Fibroblast of lung (primary cell): ENCODE measurements at regions not wholly inside any gene's neighbourhood (a gene's known extent, or its start where the extent isn't known, plus 50 kb on each side); places are given as distances from the start of the nearest gene placed in this dataset.

Experiments used
- DNase-seq, 2 donors: peaks; one replicate each; pipeline versions ENCODE4 v3.0.0 to v3.0.0-alpha.2; 2010; ENCODE audit warnings: low read depth in 2 of 2
- H2AFZ ChIP-seq: 2 replicates; pipeline ENCODE4 v1.5.1; 2012; ENCODE audit warnings: low read length, control low read depth, inconsistent platforms
- H3K27ac ChIP-seq: 2 replicates; pipeline ENCODE4 v1.5.1; 2011; ENCODE audit warnings: low read length, control low read depth; ENCODE audit not compliant: insufficient read depth
- H3K27me3 ChIP-seq: 2 replicates; pipeline ENCODE4 v1.5.1; 2011; ENCODE audit warnings: mild to moderate bottlenecking, low read length; ENCODE audit not compliant: control insufficient read depth, insufficient read depth
- H3K36me3 ChIP-seq: 2 replicates; pipeline ENCODE4 v1.5.1; 2011; ENCODE audit warnings: low read length; ENCODE audit not compliant: control insufficient read depth, insufficient read depth
- H3K4me1 ChIP-seq: 2 replicates; pipeline ENCODE4 v1.5.1; 2011; ENCODE audit warnings: low read length; ENCODE audit not compliant: control insufficient read depth, insufficient read depth; ENCODE audit errors: extremely low read depth
- H3K4me2 ChIP-seq: 2 replicates; pipeline ENCODE4 v1.5.1; 2011; ENCODE audit warnings: low read length, control low read depth; ENCODE audit not compliant: insufficient read depth; ENCODE audit errors: extremely low read depth
- H3K4me3 ChIP-seq, 4 experiments: fragments of 200-600 bp in 1 of 4; sonication (generic) in 1 of 4; replicated peaks in 1 of 4; 2 replicates each; pipeline ENCODE4 v1.5.1; 2011 to 2016; ENCODE audit warnings: low read length in 4 of 4, low read depth in 3 of 4, mild to moderate bottlenecking in 3 of 4, control low read depth in 2 of 4, inconsistent platforms in 1 of 4, mixed read lengths in 1 of 4; ENCODE audit not compliant: insufficient read depth in 1 of 4; ENCODE audit errors: control extremely low read depth in 1 of 4
- H3K79me2 ChIP-seq: 2 replicates; pipeline ENCODE4 v1.5.1; 2012; ENCODE audit warnings: mild to moderate bottlenecking, low read length, inconsistent platforms; ENCODE audit not compliant: control insufficient read depth, insufficient read depth
- H3K9ac ChIP-seq: 2 replicates; pipeline ENCODE4 v1.5.1; 2011; ENCODE audit warnings: mild to moderate bottlenecking, low read length, control low read depth; ENCODE audit not compliant: insufficient read depth
- H3K9me3 ChIP-seq: 2 replicates; pipeline ENCODE4 v1.5.1; 2012; ENCODE audit warnings: low read depth, low read length; ENCODE audit not compliant: control insufficient read depth, insufficient read depth
- H4K20me1 ChIP-seq: 2 replicates; pipeline ENCODE4 v1.5.1; 2011; ENCODE audit warnings: low read length; ENCODE audit not compliant: control insufficient read depth, insufficient read depth; ENCODE audit errors: extremely low read depth
- EZH2 ChIP-seq: IDR thresholded peaks from 2 replicates; pipeline ENCODE4 v1.5.1; 2012; ENCODE audit warnings: low read length, control low read depth, mild to moderate bottlenecking; ENCODE audit errors: missing control alignments
- TF ChIP-seq, protein P1 (sequence below), 2 donors: IDR thresholded peaks in 1 of 2; conservative IDR thresholded peaks in 1 of 2; 1 replicate in 1 of 2; 2 replicates in 1 of 2; pipeline ENCODE4 v1.5.1; 2011 to 2012; ENCODE audit warnings: low read length in 2 of 2, control low read depth in 1 of 2, inconsistent platforms in 1 of 2, low read depth in 1 of 2, mild to moderate bottlenecking in 1 of 2

DNA sequence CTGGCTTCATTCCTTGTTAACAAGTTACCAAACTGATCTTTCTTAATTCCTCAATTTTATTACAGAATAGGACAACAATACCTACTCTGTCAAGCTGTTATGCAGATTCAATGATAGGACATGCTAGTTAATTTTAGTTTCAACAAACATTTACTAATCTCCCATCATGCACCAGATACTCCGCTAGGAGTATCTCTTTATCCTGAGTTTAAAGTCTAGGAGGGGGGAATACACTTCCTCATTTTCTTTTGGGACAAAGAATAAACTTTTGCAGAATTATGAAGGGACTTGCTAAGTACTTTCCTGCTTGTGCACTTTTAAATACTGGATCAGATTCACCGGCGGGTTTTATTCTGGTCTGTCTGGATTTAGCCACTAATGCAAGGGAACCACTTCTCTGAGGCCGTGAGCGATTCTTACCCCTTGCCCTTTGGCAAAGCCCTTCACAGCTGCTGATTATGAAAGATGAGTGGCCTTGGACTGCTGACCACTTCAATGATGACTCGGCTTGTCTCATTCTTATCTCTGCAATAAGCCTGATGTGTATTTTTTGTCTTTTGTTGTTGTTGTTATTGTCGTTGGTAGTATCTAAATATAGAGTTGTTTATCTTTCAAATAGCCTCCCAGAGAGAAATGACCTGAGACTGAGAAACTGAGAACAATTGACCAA lies 73.9 kb downstream of the RMI1 start:
- DNase-seq: no peak
- Histone ChIP-seq H3K9me3 (no peaks in the 10 kb centered on the region), H3K79me2 (no peaks in the 10 kb centered on the region), H3K27ac (no peak overlapping the region), H3K27me3 (no peaks in the 10 kb centered on the region), H3K36me3 (no peaks in the 10 kb centered on the region), H3K9ac (no peak overlapping the region), H2AFZ (no peak overlapping the region), H3K4me3 (no peak overlapping the region), H4K20me1 (no peaks in the 10 kb centered on the region), H3K4me2 (no peak overlapping the region), H3K4me1 (no peaks in the 10 kb centered on the region)
- TF ChIP-seq, protein P1, sequence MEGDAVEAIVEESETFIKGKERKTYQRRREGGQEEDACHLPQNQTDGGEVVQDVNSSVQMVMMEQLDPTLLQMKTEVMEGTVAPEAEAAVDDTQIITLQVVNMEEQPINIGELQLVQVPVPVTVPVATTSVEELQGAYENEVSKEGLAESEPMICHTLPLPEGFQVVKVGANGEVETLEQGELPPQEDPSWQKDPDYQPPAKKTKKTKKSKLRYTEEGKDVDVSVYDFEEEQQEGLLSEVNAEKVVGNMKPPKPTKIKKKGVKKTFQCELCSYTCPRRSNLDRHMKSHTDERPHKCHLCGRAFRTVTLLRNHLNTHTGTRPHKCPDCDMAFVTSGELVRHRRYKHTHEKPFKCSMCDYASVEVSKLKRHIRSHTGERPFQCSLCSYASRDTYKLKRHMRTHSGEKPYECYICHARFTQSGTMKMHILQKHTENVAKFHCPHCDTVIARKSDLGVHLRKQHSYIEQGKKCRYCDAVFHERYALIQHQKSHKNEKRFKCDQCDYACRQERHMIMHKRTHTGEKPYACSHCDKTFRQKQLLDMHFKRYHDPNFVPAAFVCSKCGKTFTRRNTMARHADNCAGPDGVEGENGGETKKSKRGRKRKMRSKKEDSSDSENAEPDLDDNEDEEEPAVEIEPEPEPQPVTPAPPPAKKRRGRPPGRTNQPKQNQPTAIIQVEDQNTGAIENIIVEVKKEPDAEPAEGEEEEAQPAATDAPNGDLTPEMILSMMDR (conservative IDR thresholded peaks at IDR 0.05 in 1 of 2, IDR thresholded peaks at IDR 0.05 in 1 of 2; ENCODE audit: low read depth in 1 of 2, low read length in 2 of 2): no peak
- no peak for TF ChIP-seq EZH2

DNA sequence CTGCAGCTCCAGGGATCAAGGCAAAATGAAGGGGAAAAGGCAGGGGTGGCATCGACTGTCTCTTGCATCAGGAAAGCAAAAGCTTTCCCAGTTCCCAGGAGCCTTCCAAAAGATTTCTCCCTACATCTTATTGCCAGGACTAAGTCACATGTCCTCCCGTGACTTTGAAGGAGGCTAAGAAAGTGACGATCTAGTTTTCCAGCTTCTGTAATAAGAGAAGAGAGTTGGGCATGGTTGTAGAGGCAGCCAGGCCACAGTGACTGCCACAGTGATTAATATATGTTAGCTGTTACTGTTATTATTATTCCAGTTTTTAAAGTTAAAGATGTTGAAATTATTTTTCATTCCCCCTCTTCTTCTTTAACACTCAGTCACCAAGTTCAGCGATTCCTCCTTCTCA lies 77.1 kb downstream of the RMI1 start:
- Histone ChIP-seq H3K27me3 (no peaks in the 10 kb centered on the region), H3K9ac (no peak overlapping the region), H3K9me3 (no peaks in the 10 kb centered on the region), H4K20me1 (no peaks in the 10 kb centered on the region), H3K36me3 (no peaks in the 10 kb centered on the region), H3K4me1 (no peaks in the 10 kb centered on the region), H3K4me3 (no peak overlapping the region), H3K4me2 (no peak overlapping the region), H3K27ac (no peak overlapping the region), H3K79me2 (no peaks in the 10 kb centered on the region), H2AFZ (no peak overlapping the region)
- TF ChIP-seq, protein P1 (conservative IDR thresholded peaks at IDR 0.05 in 1 of 2, IDR thresholded peaks at IDR 0.05 in 1 of 2; ENCODE audit: low read depth in 1 of 2, low read length in 2 of 2): no peak
- TF ChIP-seq EZH2: no peak
- no peak for DNase-seq

DNA sequence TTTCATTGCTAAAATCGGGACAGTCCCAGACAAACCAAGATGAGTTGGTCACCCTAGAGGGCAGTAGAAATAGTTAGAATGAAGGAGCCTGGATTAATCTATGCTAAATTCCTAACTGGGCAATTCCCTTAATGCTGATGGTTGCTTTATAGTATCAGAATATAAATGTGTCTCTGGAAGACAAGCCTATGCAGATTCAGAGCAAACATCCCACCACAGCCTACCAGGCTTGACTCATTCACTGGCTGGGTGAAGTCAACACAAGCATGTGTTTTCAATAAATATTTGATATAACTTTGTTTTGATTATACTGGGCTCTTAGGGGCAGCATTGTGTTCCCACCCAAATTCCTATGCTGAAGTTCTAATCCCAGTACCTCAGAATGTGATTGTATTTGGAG lies 79.3 kb downstream of the RMI1 start:
- H3K4me2 ChIP-seq: no peak overlapping the region
- H3K9me3 ChIP-seq: no peaks in the 10 kb centered on the region
- H3K27ac ChIP-seq: no peak overlapping the region
- DNase-seq: no peak
- H3K4me3 ChIP-seq: no peak overlapping the region
- H3K36me3 ChIP-seq: no peaks in the 10 kb centered on the region
- no peaks in the 10 kb centered on the region for H3K79me2 ChIP-seq
- no peaks in the 10 kb centered on the region for H4K20me1 ChIP-seq
- H2AFZ ChIP-seq: no peak overlapping the region
- H3K4me1 ChIP-seq: no peaks in the 10 kb centered on the region
- no peaks in the 10 kb centered on the region for H3K27me3 ChIP-seq
- TF ChIP-seq EZH2: no peak
- TF ChIP-seq, protein P1 (conservative IDR thresholded peaks at IDR 0.05 in 1 of 2, IDR thresholded peaks at IDR 0.05 in 1 of 2; ENCODE audit: low read depth in 1 of 2, low read length in 2 of 2): no peak
- H3K9ac ChIP-seq: no peak overlapping the region
